Stimulated activated CD8-positive, alpha-beta memory T cell treated with anti-CD3 and anti-CD28 coated beads, Interleukin-7, amount 100 ng/mL, for 24 hours (primary cell): ENCODE measurements at regions not wholly inside any gene's neighbourhood (a gene's known extent, or its start where the extent isn't known, plus 50 kb on each side); places are given as distances from the start of the nearest gene placed in this dataset.
"Not testable (repeated sequence)": the region's sequence is repeated elsewhere in the genome, so short reads cannot be mapped to it uniquely, and the experiment has no call there.

Experiments
- DNase-seq: peaks from one replicate; pipeline ENCODE4 v3.0.0-alpha.2; 2020; ENCODE audit warnings: low read depth

GRCh38 chr17:47066841-47067682, 88.0 kb upstream of the RPRML start:
- DNase-seq: peak; percentile 49

- no peak for DNase-seq
Observed at GRCh38 chr17:47066095-47066494, 87.0 kb upstream of the RPRML start.

GRCh38 chr17:47064684-47065083, 85.6 kb upstream of the RPRML start:
- DNase-seq: no peak

GRCh38 chr17:47063475-47063874, 84.4 kb upstream of the RPRML start:
- DNase-seq: no peak

- not testable (repeated sequence) for DNase-seq
Observed at GRCh38 chr17:47062851-47063250, 83.8 kb upstream of the RPRML start.

GRCh38 chr17:47060005-47060404, 81.0 kb upstream of the RPRML start:
- not testable (repeated sequence) for DNase-seq

GRCh38 chr17:47057830-47058229, 78.8 kb upstream of the RPRML start:
- DNase-seq: no peak

GRCh38 chr17:47057279-47057678, 78.2 kb upstream of the RPRML start:
- not testable (repeated sequence) for DNase-seq

GRCh38 chr17:47056687-47057086, 77.6 kb upstream of the RPRML start:
- not testable (repeated sequence) for DNase-seq
